Motor neuron (in vitro differentiated cells): ENCODE measurements at regions not wholly inside any gene's neighbourhood (a gene's known extent, or its start where the extent isn't known, plus 50 kb on each side); places are given as distances from the start of the nearest gene placed in this dataset.

Experiments
- ATAC-seq, 8 experiments: fragments of 200-7000 bp; cut with Tn5 transposase; replicated peaks in 6 of 8; 2 replicates each; pipeline ENCODE4 v1.8.0; 2021; ENCODE audit warnings: mild to moderate bottlenecking in 8 of 8, moderate library complexity in 8 of 8
- H3K27ac ChIP-seq, 2 donors: fragments of 250-450 bp; sonication (Bioruptor Pico); 2 replicates each; pipeline ENCODE4 v1.9.0; 2021; ENCODE audit warnings: antibody characterized with exemption in 2 of 2, mild to moderate bottlenecking in 2 of 2, moderate library complexity in 1 of 2
- H3K4me1 ChIP-seq, 2 donors: fragments of 250-450 bp; sonication (Bioruptor Pico); replicated peaks in 1 of 2; 2 replicates each; pipeline ENCODE4 v1.6.1; 2021; ENCODE audit warnings: antibody characterized with exemption in 2 of 2, mild to moderate bottlenecking in 2 of 2, moderate library complexity in 1 of 2
- H3K4me3 ChIP-seq, 5 donors: fragments of 250-450 bp; sonication (Bioruptor Pico); 2 replicates each; pipeline ENCODE4 v1.9.0; 2021; ENCODE audit warnings: antibody characterized with exemption in 5 of 5, mild to moderate bottlenecking in 5 of 5, moderate library complexity in 4 of 5
- WGBS, 10 experiments: fragments of 450-650 bp; shearing (Covaris generic); methylation state at CpG; one replicate each; pipeline ENCODE4 v1.0.0; 2022; 5-methylcytosine and 5-hydroxymethylcytosine counted together
- in situ Hi-C, 9 experiments: fragments of 400-800 bp; cut with MboI; loops; one replicate each; pipeline ENCODE4 v1.15.0; 2021; ENCODE audit warnings: low sequenced_read_pairs in 9 of 9, low pct_unique_long_range_greater_than_20kb in 2 of 9; ENCODE audit not compliant: unreplicated experiment in 9 of 9

DNA sequence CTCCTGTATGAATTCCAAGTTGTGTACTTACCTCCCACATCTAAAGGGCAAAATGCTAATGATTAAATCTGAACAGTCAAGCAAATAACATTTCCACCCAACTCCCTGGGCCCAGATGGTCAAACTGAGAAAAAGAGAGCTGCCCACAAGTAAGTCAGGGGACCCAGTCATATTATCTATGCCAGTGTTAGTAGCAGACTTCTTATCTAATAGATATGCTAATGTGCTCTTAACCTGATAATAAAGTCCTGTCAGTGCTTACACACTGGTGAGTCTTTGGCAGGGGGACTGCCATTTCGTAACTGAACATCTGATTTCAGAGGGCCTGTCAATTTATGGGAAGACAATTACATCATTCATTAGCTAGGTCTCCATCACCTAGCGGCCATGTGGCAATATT is 292.3 kb upstream of the WWC1 start:
- Histone ChIP-seq H3K27ac (no peak overlapping the region), H3K4me3 (no peak overlapping the region), H3K4me1 (peaks cover 20 to 24% of the 10 kb centered on the region in 2 donors)
- peak in 1 of 8 experiments; percentile 30 for ATAC-seq
- 0 to 100% (median 92%) methylated on average over 1 to 2 of the region's 2 CpGs; no CpG with 5 or more reads in 2 of the 10 experiments for WGBS, 10 experiments
- in situ Hi-C loops = no loop called here

- ATAC-seq = peak in 1 of 8 experiments; percentile 87
- in situ Hi-C loops = no loop called here
- no peak overlapping the region for H3K4me3 ChIP-seq
- peaks cover 34 to 36% of the 10 kb centered on the region in 2 donors for H3K4me1 ChIP-seq
- H3K27ac ChIP-seq = no peak overlapping the region
- 20 to 83% (median 54%) methylated on average over 1 to 2 of the region's 2 CpGs; no CpG with 5 or more reads in 3 of the 10 experiments for WGBS, 10 experiments
Measured at GRCh38 chr5:168001318-168001717, 290.1 kb upstream of the WWC1 start.

- WGBS, 10 experiments = 35 to 93% (median 75%) methylated on average over 1 to 4 of the region's 4 CpGs; no CpG with 5 or more reads in 2 of the 10 experiments
- ATAC-seq = no peak
- Histone ChIP-seq H3K4me3 (no peak overlapping the region), H3K27ac (no peak overlapping the region), H3K4me1 (peaks cover 40 to 44% of the 10 kb centered on the region in 2 donors)
- in situ Hi-C loops = no loop called here
Measured at GRCh38 chr5:168002116-168002515, 289.3 kb upstream of the WWC1 start.

GRCh38 chr5:168005093-168005492 is 286.4 kb upstream of the WWC1 start:
- Histone ChIP-seq H3K4me3 (no peak overlapping the region), H3K27ac (no peak overlapping the region), H3K4me1 (peaks cover 62 to 69% of the 10 kb centered on the region in 2 donors)
- peak in 3 of 8 experiments; percentile 74 to 89 (median 78) for ATAC-seq
- in situ Hi-C loops = no loop called here
- 0 to 100% (median 89%) methylated on average over 1 to 6 of the region's 6 CpGs for WGBS, 10 experiments

DNA sequence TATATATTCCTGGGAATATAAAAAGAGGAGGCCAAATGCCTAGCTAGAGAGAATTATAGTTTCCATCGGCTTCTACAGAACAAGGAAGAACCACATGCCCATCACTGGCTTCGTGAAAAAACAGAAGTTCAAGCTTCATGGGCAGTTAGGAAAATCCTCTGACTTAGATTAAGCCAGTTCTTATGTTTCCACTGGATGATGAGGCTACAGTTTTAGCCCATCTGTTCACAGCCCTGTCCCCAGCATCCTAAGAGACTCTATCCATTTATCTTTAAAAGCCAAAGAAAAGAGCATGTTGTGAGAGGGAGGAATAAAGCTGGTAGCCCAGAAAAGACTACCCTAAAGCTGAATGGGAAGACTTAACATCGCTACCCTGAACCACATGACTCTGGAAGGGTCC is 285.5 kb upstream of the WWC1 start:
- Histone ChIP-seq H3K27ac (peak overlapping the region in 1 of 2 donors; percentile 12), H3K4me3 (no peak overlapping the region), H3K4me1 (peaks cover 65 to 78% of the 10 kb centered on the region in 2 donors)
- ATAC-seq = peak in 3 of 8 experiments; percentile 28 to 53 (median 47)
- in situ Hi-C loops = no loop called here
- WGBS, 10 experiments = 70 to 100% (median 80%) methylated on average over 1 to 3 of the region's 3 CpGs; no CpG with 5 or more reads in 3 of the 10 experiments

- Histone ChIP-seq H3K27ac (peak overlapping the region in 1 of 2 donors; percentile 40), H3K4me3 (no peak overlapping the region), H3K4me1 (peaks cover 66 to 78% of the 10 kb centered on the region in 2 donors)
- in situ Hi-C loops = no loop called here
- 66 to 84% (median 76%) methylated on average over 3 to 10 of the region's 10 CpGs for WGBS, 10 experiments
- peak in 5 of 8 experiments; percentile 78 to 92 (median 90) for ATAC-seq
Measured at GRCh38 chr5:168006456-168007130, 284.9 kb upstream of the WWC1 start.

DNA sequence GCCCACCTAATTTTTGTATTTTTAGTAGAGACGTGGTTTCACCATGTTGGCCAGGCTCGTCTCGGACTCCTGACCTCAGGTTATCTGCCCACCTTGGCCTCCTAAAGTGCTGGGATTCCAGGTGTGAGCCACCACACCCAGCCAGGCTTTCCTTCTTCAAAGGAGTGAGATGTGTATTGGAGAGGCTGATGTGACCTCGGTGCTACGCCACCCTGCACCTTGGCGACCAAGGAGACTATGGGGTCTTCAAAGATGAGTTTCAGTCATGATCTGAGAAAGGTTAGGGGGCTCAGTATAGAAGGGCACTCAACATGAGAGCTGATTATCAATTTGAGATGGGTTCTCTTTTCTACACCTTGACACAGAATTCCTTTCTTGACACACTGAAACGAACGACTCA is 284.2 kb upstream of the WWC1 start:
- peak overlapping the region in 1 of 2 donors; percentile 17 for H3K27ac ChIP-seq
- H3K4me3 ChIP-seq = no peak overlapping the region
- 80 to 100% (median 97%) methylated on average over 1 to 6 of the region's 8 CpGs; no CpG with 5 or more reads in 1 of the 10 experiments for WGBS, 10 experiments
- ATAC-seq = no peak
- peaks cover 62 to 75% of the 10 kb centered on the region in 2 donors for H3K4me1 ChIP-seq
- in situ Hi-C loops = no loop called here

- in situ Hi-C loops = no loop called here
- WGBS, 10 experiments = 32 to 80% (median 55%) methylated on average over 1 to 4 of the region's 4 CpGs
Measured at GRCh38 chr5:168008555-168008954, 282.9 kb upstream of the WWC1 start.

GRCh38 chr5:168011096-168011495 is 280.3 kb upstream of the WWC1 start:
- H3K4me3 ChIP-seq = no peak overlapping the region
- H3K4me1 ChIP-seq = peaks cover 47 to 73% of the 10 kb centered on the region in 2 donors
- 24 to 94% (median 70%) methylated on average over 1 to 6 of the region's 6 CpGs for WGBS, 10 experiments
- peak in 1 of 8 experiments; percentile 25 for ATAC-seq
- in situ Hi-C loops = no loop called here
- H3K27ac ChIP-seq = no peak overlapping the region

More at GRCh38 chr5:168008555-168008954, 282.9 kb upstream of the WWC1 start:
- no peak for ATAC-seq
- Histone ChIP-seq H3K27ac (no peak overlapping the region), H3K4me3 (no peak overlapping the region), H3K4me1 (peaks cover 58 to 71% of the 10 kb centered on the region in 2 donors)

- H3K4me1 ChIP-seq = peaks cover 40 to 64% of the 10 kb centered on the region in 2 donors
- ATAC-seq = no peak
- no peak overlapping the region for H3K4me3 ChIP-seq
- H3K27ac ChIP-seq = no peak overlapping the region
- 0 to 100% (median 85%) methylated on average over 1 to 5 of the region's 5 CpGs; no CpG with 5 or more reads in 1 of the 10 experiments for WGBS, 10 experiments
- in situ Hi-C loops = no loop called here
Measured at GRCh38 chr5:168012006-168012405, 279.4 kb upstream of the WWC1 start.

DNA sequence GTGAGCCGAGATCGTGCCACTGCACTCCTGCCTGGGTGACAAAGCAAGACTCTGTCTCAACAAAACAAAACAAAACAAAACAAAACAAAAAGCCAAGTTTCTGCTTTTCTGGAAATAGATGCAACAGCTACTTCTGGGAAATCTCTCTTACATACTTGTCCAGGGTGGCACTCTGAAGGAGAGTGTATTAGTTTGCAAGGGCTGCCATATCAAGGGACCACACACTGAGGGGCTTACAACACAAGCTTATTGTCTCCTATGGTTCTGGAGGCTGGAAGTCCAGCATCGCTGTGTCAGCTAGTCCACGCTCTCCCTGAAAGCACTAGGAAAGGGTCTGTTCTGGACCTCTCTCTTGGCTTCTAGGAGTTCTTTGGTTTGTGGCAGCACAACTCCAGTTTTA is 277.9 kb upstream of the WWC1 start:
- Histone ChIP-seq H3K27ac (peak overlapping the region in 1 of 2 donors; percentile 27), H3K4me1 (peaks cover 28 to 53% of the 10 kb centered on the region in 2 donors), H3K4me3 (no peak overlapping the region)
- ATAC-seq = no peak
- WGBS, 10 experiments = 68 to 100% (median 90%) methylated on average over 1 to 4 of the region's 4 CpGs; no CpG with 5 or more reads in 6 of the 10 experiments
- in situ Hi-C loops = no loop called here

GRCh38 chr5:168014433-168015123 is 276.9 kb upstream of the WWC1 start:
- peaks cover 19 to 43% of the 10 kb centered on the region in 2 donors for H3K4me1 ChIP-seq
- in situ Hi-C loops = no loop called here
- peak in 5 of 8 experiments; percentile 61 to 79 (median 69) for ATAC-seq
- peak overlapping the region in 1 of 2 donors; percentile 58 for H3K27ac ChIP-seq
- 58 to 100% (median 80%) methylated on average over 1 to 4 of the region's 5 CpGs; no CpG with 5 or more reads in 1 of the 10 experiments for WGBS, 10 experiments
- no peak overlapping the region for H3K4me3 ChIP-seq

- H3K4me1 ChIP-seq = peaks cover 17 to 33% of the 10 kb centered on the region in 2 donors
- no peak overlapping the region for H3K4me3 ChIP-seq
- H3K27ac ChIP-seq = peak overlapping the region in 1 of 2 donors; percentile 58
- peak in 1 of 8 experiments; percentile 62 for ATAC-seq
- WGBS, 10 experiments = 50 to 100% (median 80%) methylated on average over 1 to 7 of the region's 7 CpGs; no CpG with 5 or more reads in 1 of the 10 experiments
- in situ Hi-C loops = no loop called here
Measured at GRCh38 chr5:168015506-168015905, 275.9 kb upstream of the WWC1 start.
